Astrocyte (in vitro differentiated cells and primary cell): ENCODE measurements at regions not wholly inside any gene's neighbourhood (a gene's known extent, or its start where the extent isn't known, plus 50 kb on each side); places are given as distances from the start of the nearest gene placed in this dataset.

ENCODE experiments used
- EZH2 ChIP-seq: IDR thresholded peaks from 2 replicates; pipeline ENCODE4 v1.6.1; 2012; ENCODE audit warnings: mild to moderate bottlenecking, low read length, inconsistent platforms; ENCODE audit not compliant: insufficient read depth
- TF ChIP-seq, protein P1 (sequence below): IDR thresholded peaks from 2 replicates; pipeline ENCODE4 v1.5.1; 2011; ENCODE audit warnings: low read depth, mild to moderate bottlenecking, inconsistent platforms, low read length, moderate library complexity; ENCODE audit not compliant: insufficient read depth

- no peak for TF ChIP-seq EZH2
- TF ChIP-seq, protein P1, sequence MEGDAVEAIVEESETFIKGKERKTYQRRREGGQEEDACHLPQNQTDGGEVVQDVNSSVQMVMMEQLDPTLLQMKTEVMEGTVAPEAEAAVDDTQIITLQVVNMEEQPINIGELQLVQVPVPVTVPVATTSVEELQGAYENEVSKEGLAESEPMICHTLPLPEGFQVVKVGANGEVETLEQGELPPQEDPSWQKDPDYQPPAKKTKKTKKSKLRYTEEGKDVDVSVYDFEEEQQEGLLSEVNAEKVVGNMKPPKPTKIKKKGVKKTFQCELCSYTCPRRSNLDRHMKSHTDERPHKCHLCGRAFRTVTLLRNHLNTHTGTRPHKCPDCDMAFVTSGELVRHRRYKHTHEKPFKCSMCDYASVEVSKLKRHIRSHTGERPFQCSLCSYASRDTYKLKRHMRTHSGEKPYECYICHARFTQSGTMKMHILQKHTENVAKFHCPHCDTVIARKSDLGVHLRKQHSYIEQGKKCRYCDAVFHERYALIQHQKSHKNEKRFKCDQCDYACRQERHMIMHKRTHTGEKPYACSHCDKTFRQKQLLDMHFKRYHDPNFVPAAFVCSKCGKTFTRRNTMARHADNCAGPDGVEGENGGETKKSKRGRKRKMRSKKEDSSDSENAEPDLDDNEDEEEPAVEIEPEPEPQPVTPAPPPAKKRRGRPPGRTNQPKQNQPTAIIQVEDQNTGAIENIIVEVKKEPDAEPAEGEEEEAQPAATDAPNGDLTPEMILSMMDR = no peak
Measured at GRCh38 chr20:16104783-16105182, 468.5 kb downstream of the KIF16B start.
